Activated CD8-positive, alpha-beta memory T cell treated with anti-CD3 and anti-CD28 coated beads for 36 hours (primary cell): ENCODE measurements at regions not wholly inside any gene's neighbourhood (a gene's known extent, or its start where the extent isn't known, plus 50 kb on each side); places are given as distances from the start of the nearest gene placed in this dataset.
"Not testable (repeated sequence)": the region's sequence is repeated elsewhere in the genome, so short reads cannot be mapped to it uniquely, and the experiment has no call there.

Source experiments
- CTCF ChIA-PET: fragments of 350-600 bp; sonication (Branson Sonifier 250); formaldehyde crosslinking; loops from one replicate; lab custom pipeline; 2021; ENCODE audit warnings: antibody characterized with exemption; lab: Charles Lee
- POLR2A ChIA-PET: fragments of 350-600 bp; sonication (Branson Sonifier 250); formaldehyde crosslinking; loops from one replicate; lab custom pipeline; 2021; ENCODE audit warnings: antibody characterized with exemption; lab: Charles Lee

GRCh38 chr2:87542599-87543174, 205.2 kb upstream of the PLGLB2 start:
- POLR2A ChIA-PET, CTCF ChIA-PET: not testable (repeated sequence)

GRCh38 chr2:87543797-87544196, 204.1 kb upstream of the PLGLB2 start:
- POLR2A ChIA-PET, CTCF ChIA-PET: not testable (repeated sequence)

- POLR2A ChIA-PET, CTCF ChIA-PET: not testable (repeated sequence)
Measured at GRCh38 chr2:87547106-87547505, 200.8 kb upstream of the PLGLB2 start.

GRCh38 chr2:87547966-87548365, 199.9 kb upstream of the PLGLB2 start:
- POLR2A ChIA-PET, CTCF ChIA-PET: not testable (repeated sequence)

- CTCF ChIA-PET, POLR2A ChIA-PET: not testable (repeated sequence)
Measured at GRCh38 chr2:87548681-87549536, 199.0 kb upstream of the PLGLB2 start.

- POLR2A ChIA-PET, CTCF ChIA-PET: not testable (repeated sequence)
Measured at GRCh38 chr2:87549561-87550202, 198.2 kb upstream of the PLGLB2 start.

GRCh38 chr2:87554678-87555077, 193.2 kb upstream of the PLGLB2 start:
- POLR2A ChIA-PET, CTCF ChIA-PET: not testable (repeated sequence)

- CTCF ChIA-PET, POLR2A ChIA-PET: not testable (repeated sequence)
Measured at GRCh38 chr2:87555082-87555481, 192.8 kb upstream of the PLGLB2 start.

- POLR2A ChIA-PET, CTCF ChIA-PET: not testable (repeated sequence)
Measured at GRCh38 chr2:87559001-87559400, 188.9 kb upstream of the PLGLB2 start.

GRCh38 chr2:87559735-87560134, 188.2 kb upstream of the PLGLB2 start:
- POLR2A ChIA-PET: not testable (repeated sequence)

GRCh38 chr2:87565116-87565515, 182.8 kb upstream of the PLGLB2 start:
- CTCF ChIA-PET, POLR2A ChIA-PET: not testable (repeated sequence)

More at GRCh38 chr2:87559735-87560134, 188.2 kb upstream of the PLGLB2 start:
- CTCF ChIA-PET: not testable (repeated sequence)

GRCh38 chr2:87566531-87566930, 181.4 kb upstream of the PLGLB2 start:
- CTCF ChIA-PET, POLR2A ChIA-PET: not testable (repeated sequence)

- CTCF ChIA-PET, POLR2A ChIA-PET: not testable (repeated sequence)
Measured at GRCh38 chr2:87567093-87567492, 180.8 kb upstream of the PLGLB2 start.

GRCh38 chr2:87567912-87568311, 180.0 kb upstream of the PLGLB2 start:
- POLR2A ChIA-PET, CTCF ChIA-PET: not testable (repeated sequence)

GRCh38 chr2:87568554-87569278, 179.2 kb upstream of the PLGLB2 start:
- CTCF ChIA-PET, POLR2A ChIA-PET: not testable (repeated sequence)

GRCh38 chr2:87569689-87570397, 178.0 kb upstream of the PLGLB2 start:
- CTCF ChIA-PET: interaction anchor here (0.6 kb wide), 1 partner anchor 14 kb away, joined by 3 read pairs; no protein-coding TSS in a partner anchor
- POLR2A ChIA-PET: not testable (repeated sequence)

- CTCF ChIA-PET, POLR2A ChIA-PET: not testable (repeated sequence)
Measured at GRCh38 chr2:87571889-87572465, 175.9 kb upstream of the PLGLB2 start.

GRCh38 chr2:87572906-87573305, 175.0 kb upstream of the PLGLB2 start:
- CTCF ChIA-PET, POLR2A ChIA-PET: not testable (repeated sequence)
